Liver (tissue), 3 donors: ENCODE measurements at regions not wholly inside any gene's neighbourhood (a gene's known extent, or its start where the extent isn't known, plus 50 kb on each side); places are given as distances from the start of the nearest gene placed in this dataset.

Experiments used
- ATF3 ChIP-seq: IDR thresholded peaks from 2 replicates; pipeline ENCODE4 v1.6.1; 2016; ENCODE audit warnings: antibody characterized with exemption
- CTCF ChIP-seq: fragments of 150-350 bp; IDR thresholded peaks from 2 replicates; pipeline ENCODE4 v1.5.1; 2017; ENCODE audit warnings: improper control_type of control experiment, low read depth, low read length; ENCODE audit not compliant: missing input control
- REST ChIP-seq: IDR thresholded peaks from 2 replicates; pipeline ENCODE4 v1.6.1; 2016; ENCODE audit warnings: antibody characterized with exemption, mild to moderate bottlenecking
- donor health status: healthy.
- donor health status: healthy.

- no peak for TF ChIP-seq CTCF
- no peak for TF ChIP-seq ATF3
- no peak for TF ChIP-seq REST
Observed at GRCh38 chr17:69620363-69620762, 205.9 kb downstream of the MAP2K6 start.
